HTR-8/SVneo (cell line): ENCODE measurements at regions not wholly inside any gene's neighbourhood (a gene's known extent, or its start where the extent isn't known, plus 50 kb on each side); places are given as distances from the start of the nearest gene placed in this dataset.

ENCODE experiments used
- DNase-seq: peaks from one replicate; pipeline ENCODE4 v3.0.0; 2011; ENCODE audit warnings: low spot score, mixed read lengths; ENCODE audit not compliant: insufficient read length
- FAIRE-seq: peaks from 2 replicates; lab custom pipeline; 2011; peaks lifted over from hg19 to GRCh38; lab: Jason Lieb, UNC

DNA sequence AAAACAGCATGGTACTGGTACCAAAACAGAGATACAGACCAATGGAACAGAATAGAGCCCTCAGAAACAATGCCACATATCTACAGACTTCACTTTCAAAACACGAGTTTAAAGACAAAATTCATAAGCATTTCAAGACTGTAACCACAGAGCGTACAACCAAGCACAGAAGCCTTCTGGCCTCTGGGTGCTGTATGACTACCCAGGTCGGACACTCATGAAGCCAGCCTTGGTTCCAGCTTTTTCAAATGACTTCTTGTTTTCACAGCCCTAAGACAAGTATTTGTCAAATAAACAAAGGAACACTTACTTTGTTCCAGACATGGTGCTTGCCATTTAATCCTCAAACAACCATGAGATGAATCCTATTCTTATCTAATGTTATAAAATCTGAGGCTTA lies 536.1 kb upstream of the NR3C2 start:
- FAIRE-seq (no peak), DNase-seq (no peak)

DNA sequence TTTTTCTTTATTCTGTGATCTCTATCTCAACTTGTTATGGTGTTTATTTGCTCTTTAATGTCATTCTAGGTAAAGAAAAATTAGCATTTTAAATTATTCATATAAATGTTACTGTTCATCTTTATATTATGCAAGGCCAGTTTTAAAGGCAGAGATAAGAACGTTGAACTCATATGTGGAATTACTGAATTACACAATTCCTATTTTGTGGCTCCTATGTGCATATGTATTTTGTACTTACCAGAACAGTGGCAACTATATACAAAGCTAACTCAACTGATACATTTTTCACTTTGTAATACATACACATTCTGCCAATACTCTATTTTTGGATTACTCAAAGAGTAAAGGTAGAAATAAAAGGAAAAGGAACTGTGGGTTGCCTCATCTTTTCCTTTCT lies 533.2 kb upstream of the NR3C2 start:
- DNase-seq (no peak), FAIRE-seq (no peak)

DNA sequence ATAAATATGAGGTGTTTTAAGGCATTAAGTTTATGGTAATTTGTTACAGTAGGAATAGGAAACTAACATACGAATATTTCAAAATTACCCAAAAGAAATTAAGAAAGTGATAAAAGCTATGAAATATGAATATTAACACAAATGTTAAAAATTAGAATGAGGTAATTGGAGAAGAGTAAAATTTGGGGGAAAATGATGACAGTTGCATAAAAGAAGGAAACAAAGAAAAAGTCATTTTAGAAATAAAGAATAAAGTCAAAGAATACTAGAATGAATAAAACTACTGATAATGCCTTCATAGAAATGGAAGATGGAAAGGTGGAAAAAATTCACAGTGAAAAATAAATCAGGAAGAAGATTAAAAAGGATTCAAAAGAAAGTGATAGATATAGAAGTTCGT lies 522.9 kb upstream of the NR3C2 start:
- DNase-seq (no peak), FAIRE-seq (no peak)

DNA sequence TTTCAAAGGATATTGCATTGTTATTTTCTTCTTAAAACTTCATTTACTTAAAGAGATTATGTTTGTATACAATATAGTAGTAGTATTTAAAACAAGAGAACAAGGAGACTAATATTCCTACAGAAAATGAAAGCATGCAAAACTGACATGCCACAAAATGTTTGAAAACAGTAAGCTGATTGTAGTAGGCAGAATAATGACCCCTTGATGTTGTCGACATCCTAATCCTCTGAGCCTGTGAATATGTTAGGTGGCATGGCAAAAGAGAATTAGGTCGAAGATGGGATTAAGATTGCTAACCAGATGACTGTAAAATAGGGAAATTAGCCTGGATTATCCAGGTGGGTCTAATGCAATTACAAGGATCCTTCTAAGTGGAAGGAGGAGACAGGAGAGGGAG lies 522.2 kb upstream of the NR3C2 start:
- DNase-seq (no peak), FAIRE-seq (no peak)

DNA sequence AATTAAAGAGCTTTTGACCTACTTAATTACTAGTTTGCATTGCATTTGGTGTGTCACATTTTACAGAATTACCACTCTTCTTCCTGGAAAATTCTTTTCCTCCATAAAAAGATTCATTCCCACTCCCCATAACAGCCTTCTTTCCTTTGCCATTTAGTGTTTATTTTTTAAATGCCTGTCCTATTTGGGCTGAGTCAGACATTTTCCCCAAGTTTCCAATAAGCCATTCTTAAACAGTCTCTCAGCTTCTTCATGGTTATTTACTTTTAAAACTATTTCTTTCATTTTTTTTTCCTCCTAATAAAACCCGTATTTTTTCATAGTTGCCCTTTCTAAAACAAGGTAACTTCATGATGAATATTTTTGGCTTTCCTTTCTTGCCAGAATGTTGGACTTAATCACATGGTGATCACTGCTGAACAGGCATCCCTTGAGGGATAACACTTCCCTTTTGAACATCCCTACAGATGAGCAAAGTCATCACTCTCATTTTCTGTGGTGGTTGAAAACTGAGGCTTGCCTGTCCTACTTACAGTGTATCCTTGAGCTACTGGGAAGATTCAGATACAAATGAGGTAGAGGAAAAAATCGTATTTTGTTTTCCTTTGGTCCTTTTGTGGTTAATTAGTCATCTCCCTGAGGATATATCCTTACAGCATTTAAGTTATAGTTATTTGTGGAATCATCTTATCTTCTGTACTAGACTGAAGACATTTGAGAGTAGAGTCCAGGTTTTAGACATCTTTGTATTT lies 520.5 kb upstream of the NR3C2 start:
- DNase-seq = peak; percentile 8
- no peak for FAIRE-seq

DNA sequence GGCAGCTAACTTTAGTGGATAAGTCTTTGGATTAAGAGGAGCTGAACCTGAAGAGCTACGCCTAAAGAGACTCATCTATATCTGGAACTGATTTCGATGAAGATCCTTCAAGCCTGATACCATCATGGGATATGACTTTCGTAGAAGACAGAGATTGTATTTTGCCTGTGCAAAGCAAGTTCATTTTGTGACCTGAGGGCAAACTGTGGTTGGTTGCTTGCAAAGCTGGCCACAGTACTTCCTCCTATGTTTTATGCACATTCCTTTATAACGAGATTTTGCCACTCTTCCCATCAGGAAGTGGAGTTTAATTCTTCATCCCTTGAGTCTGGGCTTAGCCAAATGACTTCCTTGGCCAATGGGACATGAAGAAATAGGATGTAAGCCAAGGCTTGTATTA lies 519.3 kb upstream of the NR3C2 start:
- no peak for DNase-seq
- no peak for FAIRE-seq

DNA sequence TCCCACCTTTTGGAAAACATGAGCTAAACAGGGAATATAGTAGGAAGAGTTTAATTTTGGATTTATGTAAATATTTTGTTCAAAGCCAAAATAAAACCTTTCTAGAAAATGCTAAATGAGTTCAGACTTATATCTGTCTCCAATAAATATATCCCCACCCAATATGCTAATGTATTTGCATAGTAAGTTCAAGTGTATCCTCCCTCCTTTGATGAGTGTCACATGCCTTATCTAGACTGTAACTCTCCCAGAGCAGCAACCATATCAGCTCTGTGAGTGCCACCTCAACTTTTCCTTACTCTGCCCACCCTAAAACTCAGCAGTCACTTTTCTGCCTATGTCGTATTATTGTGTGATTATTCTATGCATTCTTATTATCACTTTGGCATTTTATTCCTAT lies 516.1 kb upstream of the NR3C2 start:
- no peak for DNase-seq

DNA sequence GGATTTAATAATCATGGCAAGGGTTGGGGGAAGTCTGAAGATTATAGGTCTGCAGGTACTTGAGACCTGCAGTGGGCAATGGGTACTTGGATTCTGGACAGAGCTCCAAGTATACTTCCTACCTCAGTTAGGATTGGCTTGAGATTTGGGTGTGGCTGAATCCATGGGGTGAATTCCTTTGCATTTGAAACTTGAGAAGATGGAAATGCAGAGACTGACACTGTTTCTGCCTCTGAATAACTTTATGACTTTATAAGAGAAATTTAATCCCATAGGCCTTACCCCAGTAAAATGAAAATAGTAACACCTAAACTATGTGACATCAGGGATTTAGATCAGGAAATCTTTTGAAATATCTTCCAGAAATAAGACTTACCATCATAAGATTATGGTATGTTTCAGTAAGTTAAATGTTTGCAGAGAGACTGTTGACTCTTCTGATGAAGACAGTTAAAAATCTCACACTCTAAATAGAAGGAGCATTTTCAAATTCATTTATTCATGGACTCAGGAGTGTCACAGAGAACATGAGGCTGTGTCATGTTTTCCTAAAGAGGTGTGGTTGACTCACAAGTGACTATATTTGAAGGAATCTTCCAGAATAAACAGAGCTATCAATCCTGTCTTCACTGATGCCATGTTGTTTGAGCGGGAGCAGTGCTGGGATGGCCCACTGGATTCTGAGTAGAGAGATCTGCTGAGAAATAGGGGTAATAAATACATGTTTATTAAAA lies 513.5 kb upstream of the NR3C2 start:
- DNase-seq = no peak
- FAIRE-seq = no peak

More for the DNA sequence above, 516.1 kb upstream of the NR3C2 start:
- FAIRE-seq = no peak

DNA sequence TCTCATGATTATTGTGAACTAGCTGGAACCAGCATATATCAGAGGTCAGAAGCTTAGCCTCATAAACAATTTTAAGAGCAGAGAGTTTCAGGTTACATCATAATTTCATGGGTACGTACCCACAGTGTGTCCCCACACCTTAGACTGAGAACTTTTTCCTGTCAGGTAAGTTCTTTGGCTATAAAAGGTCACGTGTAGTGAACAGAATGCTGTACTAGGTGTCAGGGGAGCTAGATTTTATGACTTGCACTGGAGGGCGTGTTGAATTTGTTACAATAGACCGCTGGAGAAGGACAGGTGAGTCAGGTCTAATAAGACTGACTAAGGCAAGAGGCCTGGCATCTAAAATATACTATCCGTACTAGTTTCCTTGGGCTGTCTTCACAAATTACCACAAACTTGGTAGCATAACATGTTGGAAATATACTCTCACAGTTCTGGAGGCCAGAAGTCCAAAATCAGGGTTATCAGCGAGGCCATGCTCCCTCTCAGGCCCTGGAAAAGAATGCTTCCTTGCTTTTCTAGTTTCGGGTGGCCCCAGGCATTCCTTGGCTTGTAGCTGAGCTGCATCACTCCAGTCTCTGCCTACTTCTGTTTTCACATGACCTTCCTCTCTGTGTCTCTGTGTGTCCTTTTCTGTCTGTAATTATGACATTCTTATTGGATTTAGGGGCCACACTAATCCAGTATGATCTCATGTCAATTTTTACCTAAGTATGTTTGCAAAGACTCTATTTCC lies 512.0 kb upstream of the NR3C2 start:
- no peak for DNase-seq
- no peak for FAIRE-seq

DNA sequence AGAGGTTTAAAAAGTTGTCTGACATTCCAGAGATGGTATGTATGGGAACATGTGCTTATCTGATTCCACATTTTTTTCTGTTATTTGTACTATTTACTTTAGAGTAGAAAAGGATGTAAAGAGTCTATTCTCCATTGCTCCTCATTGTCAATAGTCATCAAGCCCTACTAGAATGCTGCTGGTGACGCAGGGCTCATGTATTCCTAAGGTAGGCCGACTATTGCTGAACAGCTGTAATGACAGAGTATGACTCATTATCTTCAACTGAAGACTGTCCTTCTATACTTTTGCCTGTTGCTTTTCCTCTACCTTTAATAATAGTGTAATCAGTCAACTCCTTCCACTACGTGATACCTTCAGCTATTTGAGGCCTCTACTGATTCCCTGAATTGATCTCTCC lies 509.1 kb upstream of the NR3C2 start:
- DNase-seq (no peak), FAIRE-seq (no peak)

DNA sequence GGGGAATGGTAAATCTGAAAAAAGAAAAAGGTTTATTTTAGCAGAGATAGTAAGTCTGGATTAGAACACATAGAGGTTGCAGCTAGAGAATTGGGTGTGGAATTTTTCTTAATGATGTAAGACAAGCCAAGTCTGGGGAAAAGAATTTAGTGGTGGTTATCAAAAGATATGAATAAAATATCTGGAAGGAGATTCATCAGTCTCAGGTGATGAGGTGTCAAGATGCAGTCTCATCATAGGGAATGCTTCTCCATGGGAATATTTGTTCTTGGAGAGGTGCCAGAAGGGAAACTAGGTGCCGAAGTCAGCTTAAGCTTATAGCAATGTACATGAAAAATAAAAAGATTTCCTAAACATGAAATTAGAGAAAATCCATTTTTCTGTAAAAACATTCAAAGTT lies 504.1 kb upstream of the NR3C2 start:
- DNase-seq (no peak), FAIRE-seq (no peak)

DNA sequence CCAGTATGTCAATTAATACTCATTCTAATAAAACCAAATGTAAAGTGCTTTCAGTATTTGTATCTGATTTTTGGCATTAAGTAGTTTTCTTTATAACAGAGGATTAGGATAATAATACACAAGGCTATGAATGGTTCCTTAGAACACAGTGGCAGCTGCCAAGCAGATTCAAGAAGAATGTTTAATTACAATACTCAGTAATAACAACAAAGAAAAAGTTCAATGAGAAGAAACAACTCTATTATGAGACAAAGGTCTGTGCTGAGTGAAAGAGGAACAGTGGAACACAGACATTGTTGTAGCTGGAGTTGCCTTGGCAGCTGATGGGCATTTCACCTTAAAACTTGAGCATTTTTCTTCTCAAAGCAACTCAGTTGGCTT lies 502.6 kb upstream of the NR3C2 start:
- DNase-seq (no peak), FAIRE-seq (no peak)

DNA sequence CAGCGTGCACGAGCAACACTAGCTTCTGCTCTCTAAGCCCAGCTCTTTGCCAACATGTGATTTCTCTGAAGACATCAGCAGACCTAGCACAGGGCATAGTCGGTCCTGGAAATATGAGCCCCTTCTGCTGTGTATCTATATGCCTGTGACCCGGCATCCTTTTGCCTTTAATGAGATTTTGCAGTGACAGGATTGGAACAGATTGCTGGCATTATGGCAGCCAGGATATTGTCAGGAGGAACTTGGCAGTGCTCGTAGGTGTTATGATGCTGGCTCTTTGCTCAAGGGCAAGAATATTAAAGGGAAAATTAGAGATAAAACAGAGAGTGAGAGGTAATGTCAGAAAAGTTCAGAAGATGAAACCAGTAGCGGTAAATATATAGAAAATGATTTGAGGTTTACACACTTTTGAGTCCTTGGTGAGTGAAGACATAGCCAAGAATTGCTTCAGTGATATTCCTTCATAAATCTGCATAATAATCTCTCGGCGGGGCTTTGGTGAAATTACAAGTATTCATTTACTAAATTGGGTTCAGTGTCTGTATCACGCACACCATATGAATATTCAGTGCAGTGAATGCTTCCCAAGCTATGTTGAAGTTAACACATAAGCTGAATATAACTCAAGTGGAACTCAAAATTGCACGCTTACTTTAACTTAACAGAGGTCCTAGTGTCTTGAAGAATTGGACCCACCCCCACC lies 502.1 kb upstream of the NR3C2 start:
- DNase-seq = no peak
- FAIRE-seq = no peak

DNA sequence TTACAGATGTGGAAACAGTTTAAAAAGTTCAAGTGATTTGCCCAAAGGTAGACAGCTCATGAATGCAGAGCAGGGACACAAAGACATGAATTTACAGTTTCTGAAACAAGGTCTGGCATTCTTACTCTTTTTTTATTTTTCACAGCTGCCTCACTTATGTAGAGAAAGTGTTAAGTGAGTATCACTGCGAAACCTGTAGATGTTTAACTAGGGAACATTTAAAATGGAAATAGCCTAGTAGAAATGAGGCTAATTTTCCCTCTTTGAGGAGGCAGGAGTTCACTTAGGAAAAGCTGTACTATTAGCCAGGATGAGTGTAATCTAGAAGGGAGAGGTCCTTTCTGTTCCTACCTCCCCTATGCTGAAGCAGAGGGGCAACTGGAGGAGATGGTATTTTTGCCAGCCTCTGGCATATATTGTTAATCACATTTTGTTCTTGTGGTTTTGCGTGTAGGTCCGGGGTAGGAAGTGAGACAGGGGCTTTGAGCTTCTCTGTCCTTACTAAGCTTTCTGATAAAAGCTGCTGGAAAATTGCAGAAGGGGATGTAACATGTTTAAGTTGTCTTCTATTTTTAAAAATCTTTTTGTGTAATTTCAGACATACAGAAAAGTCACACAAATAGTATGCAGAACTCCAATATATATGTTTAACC lies 492.8 kb upstream of the NR3C2 start:
- FAIRE-seq (no peak), DNase-seq (no peak)

DNA sequence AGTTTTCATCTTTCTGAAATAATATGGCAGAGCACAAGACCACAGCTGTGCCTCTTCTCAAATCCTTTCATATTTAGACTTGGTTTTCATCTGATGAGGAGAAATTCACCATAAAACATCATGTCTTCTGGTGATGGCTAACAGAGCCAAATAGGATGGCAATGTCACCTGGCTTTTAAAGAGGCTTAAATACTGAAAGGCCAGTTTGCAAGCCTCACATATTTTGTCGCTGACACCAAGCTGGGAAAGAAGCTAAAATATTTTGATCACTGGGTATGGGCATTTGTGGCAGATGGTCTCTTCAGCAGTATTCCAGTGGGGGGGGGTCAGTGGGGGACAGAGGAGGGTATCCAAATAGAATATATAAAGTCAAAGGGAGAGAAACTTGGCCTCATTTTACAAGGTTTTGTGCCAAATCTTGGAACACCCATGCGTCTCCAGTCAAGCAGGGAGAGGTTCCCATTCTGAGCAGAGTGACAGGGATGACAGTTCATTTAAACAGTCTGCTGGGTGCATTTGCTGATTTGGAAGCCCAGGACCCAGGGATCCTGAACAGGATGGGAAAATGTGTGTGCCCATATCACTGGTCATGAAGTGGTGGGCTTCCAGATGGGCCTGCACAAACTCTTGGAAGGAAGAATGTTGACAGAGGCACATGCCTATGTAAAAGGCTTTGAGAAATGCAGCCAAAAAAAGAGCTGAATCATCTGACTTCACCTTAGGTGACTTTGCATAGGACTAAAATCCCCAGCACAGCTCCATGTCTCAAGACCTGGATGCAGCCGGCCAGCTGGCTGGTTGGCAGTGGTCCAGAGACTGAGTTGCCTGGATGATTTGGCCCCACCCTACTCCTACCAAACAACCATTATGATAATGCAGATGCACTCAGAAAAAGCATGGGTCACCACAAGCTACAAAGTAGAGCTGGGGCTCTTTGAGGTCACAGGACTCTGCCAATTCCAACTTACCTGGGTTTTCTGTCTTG lies 484.4 kb upstream of the NR3C2 start:
- no peak for FAIRE-seq
- no peak for DNase-seq

DNA sequence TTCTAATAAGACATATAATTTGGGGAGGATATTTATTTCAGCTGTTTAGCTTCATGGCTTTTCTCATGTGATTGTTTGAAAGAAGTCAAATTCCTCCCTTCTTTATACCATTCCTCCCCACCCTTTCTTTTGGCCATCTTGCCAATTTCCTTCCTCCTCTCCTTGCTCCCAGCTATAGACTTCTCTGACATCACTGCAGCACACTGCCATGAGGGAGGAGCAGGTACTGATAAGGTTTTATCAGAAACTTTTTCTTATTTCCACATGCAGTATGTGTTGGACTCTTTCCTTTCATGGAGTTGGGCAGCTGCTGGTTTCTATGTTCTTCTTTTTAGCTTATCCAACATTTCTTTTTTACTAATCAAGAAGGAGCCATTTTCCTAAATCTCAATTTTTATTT lies 481.7 kb upstream of the NR3C2 start:
- DNase-seq (no peak), FAIRE-seq (no peak)

DNA sequence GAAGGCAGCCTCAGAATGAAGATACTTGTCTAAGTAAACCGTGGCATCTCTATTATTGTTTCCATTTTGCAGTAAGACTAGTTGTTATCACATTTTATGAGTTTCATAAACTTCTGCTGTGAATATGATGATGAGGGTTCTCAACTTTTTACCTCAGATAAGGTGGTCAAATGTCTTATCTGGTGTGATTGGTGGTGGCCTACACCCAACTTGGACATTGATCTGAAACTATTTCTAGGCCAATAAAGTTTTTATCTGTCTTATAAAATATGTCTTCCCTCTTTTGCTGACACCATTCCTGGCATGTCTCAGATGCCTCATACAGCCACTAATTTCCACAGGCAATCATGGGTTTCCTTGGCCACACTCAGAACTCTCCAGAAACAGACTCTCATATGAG lies 480.3 kb upstream of the NR3C2 start:
- DNase-seq (no peak), FAIRE-seq (no peak)

DNA sequence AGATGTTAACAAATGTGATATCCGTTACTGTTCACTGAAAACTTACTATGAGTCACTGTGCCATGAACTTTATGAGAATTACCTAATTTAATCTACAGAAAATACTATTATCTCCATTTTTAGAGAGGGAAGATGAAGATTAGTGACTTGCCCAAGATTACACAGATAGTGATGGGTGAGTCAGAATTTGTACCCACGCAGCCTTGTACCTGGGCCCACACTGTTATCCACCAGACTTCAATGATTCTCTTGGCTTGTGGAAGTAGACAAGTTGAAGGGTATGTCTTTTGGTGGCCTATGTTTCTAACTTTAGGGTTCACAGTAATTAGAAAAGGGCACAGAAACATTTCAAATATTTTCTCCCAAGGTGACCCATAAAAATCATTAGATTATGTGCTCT lies 472.5 kb upstream of the NR3C2 start:
- FAIRE-seq = no peak
- no peak for DNase-seq

DNA sequence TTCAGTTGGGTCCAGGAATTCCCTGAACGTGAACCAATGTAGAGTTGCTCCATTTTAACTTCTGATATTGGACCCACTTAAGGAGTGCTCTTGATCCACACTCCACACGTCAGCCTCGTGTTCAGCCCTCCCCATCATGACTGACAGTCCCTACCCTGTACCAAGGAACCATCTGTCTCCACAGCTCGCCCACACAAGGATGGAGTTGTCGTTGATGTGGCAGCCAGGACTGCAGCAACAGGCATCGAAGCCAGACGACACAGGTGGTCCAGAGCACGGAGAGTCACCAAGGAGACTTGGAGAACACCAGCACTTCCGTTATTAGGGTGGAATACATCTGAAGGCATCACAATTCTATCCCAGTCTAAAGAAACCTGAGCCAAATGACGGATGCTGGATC lies 472.1 kb upstream of the NR3C2 start:
- FAIRE-seq = no peak
- no peak for DNase-seq
